Forelimb muscle (tissue), 1 donor: ENCODE measurements at regions not wholly inside any gene's neighbourhood (a gene's known extent, or its start where the extent isn't known, plus 50 kb on each side); places are given as distances from the start of the nearest gene placed in this dataset.
"Not testable (repeated sequence)": the region's sequence is repeated elsewhere in the genome, so short reads cannot be mapped to it uniquely, and the experiment has no call there.

Experiments used
- DNase-seq: peaks from one replicate; pipeline ENCODE4 v3.0.0-alpha.2; 2013; ENCODE audit warnings: low read depth

DNA sequence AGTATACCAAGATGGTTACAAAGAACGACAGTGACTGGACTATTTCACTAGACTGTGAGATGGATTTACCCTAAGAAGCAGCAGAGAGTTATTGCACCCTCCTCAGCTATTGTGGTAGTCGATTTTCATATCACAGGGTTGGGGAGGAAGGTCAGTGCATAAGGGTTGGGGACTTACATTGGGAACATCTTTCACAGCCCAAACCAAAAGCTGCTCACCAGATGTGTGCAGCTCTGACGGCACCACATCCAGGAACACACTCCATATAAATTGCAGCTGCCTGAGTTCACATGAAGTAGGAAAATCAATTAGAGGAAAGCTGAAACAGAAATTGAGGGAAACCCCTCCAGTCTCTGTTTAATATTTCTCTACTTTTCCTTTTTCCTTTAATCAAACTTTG, 470.5 kb upstream of the NRSN1 start:
- peak; percentile 25 for DNase-seq

DNA sequence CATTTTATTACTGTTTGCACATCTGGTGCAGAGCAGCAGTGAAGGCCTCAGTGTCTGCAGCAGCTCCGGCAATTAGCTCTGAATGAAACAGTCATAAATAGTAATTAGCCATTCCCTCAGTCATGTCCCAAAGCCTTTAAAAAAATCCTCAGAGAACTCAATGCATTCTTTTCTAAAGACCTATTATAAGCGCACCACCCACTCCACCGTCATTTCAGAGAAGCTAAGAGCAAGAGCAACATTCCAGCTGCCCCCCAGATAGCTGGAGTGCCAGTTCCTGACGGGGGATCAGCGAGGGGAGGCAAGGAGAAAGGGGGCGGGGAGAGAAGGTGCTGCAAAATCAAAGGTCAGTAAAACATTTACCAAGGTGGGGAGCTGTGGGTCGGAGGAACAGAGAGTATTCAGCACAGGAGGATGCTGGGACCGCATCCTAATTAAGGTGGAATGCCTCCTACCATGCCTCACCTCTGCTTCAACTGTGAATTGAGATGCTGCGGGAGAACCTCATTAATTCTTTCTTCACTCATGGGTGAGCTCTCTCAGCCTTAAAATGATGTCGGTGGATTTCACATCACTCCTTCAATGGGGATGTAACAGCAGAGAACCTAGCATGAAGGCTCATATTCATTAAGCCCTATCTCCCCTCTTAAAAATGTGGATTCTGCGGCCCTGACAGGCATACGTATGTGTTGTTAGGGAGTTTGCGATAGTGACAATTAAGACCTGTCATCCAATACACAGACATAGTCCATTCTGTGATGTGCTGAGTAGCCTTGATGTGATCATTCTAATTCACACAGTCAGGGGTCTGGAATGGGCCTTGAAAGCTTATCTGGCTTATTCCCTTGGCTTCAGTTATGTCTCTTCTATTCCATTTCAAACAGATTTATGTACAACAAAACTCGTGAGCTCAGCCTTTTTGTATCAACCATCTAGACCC, 469.5 kb upstream of the NRSN1 start:
- DNase-seq: no peak

DNA sequence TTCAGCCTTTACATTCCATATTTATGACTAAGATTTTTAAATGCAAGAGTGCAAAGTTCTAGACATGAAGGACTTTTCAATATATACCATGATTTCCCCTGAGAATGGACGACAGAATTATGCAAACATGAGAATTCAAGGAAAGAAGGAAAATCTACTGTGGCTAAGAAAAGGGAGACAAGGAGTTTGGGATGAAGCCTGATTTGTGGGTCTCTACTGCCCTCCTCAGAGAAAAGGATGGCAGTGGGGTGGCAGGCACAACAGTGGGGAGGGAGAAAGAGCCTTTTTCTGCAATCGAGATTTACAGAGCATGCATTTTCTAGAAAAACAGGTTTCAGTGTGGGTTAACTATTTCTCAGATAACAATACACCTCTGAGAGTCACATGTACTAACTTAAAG, 466.9 kb upstream of the NRSN1 start:
- DNase-seq: peak; percentile 13

DNA sequence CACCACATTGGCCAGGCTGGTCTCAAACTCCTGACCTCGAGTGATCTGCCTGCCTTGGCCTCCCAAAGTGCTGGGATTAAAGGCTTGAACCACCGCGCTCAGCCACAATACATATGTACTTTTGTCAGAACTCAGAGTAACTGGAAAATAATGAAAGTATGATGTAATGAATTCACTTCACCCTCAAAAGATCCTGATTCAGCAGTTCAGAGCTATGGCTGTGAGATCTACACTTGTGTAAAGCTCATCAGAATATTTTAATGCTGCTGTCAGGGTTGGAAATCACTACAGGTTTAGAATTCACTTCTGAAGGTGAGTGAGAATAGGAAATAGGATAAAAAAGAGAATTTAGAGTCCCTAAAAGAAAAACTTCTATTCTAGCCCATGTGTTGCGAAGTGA, 464.5 kb upstream of the NRSN1 start:
- DNase-seq: no peak

DNA sequence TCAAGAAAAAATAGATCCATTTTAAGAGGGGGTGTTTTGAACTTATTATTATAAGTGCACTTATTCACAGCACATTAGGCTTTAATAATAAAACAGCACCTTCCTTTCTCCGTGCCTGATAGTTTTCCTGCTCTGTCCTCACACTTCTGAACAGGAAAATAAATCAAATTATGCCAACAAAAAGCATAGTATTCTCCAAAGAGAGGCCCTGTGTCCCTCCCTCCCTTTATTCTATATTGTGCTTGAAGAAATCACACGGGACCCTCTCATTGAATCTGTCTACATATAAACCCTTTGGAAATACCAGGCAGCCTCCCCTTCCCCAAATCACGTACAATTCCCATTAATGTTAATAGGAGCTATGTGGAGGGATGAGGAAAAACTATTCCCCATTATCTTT, 462.9 kb upstream of the NRSN1 start:
- DNase-seq: no peak

DNA sequence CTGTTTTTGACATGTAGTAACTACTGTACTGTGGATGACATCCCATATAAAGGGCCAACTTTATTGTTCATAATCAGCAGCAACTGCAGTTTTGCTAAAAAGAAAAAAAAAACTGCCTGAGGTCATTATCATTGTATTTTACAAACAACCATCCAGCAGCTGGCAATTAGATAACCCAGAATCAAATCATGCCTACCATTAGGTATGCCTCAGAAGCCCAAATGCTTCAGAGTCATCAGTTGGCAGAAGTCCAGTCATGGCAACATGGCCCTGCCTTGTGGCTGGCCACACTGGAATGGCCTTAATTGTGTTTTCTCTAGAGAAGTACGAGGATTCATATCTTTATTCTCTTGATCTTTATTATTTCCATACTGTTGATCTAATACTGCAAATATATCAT, 462.4 kb upstream of the NRSN1 start:
- DNase-seq: no peak

DNA sequence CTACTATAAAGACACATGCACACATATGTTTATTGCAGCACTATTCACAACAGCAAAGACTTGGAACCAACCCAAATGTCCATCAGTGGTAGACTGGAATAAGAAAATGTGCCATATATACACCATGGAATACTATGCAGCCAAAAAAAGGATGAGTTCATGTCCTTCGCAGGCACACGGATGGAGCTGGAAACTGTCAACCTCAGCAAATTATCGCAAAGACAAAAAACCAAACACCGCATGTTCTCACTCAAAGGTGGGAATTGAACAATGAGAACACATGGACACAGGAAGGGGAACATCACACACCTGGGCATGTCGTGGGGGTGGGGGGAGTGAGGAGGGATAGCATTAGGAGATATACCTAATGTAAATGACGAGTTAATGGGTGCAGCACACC, 460.1 kb upstream of the NRSN1 start:
- not testable (repeated sequence) for DNase-seq

DNA sequence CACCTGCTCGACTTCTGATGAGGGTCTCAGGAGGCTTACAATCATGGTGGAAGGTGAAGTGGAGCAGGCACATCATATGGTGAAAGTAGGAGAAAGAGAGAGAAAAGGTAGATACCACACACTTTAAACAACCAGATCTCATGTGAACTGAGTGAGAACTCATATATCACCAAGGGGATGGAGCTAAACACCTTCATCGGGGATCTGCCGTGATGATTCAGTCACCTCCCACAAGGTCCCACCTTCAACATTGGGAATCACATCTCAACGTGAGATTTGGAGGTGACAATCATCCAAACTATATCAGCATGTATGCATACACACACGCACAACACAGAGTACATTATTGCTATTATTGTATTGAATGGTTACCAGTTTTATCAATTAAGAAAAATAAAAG, 453.3 kb upstream of the NRSN1 start:
- DNase-seq: no peak

DNA sequence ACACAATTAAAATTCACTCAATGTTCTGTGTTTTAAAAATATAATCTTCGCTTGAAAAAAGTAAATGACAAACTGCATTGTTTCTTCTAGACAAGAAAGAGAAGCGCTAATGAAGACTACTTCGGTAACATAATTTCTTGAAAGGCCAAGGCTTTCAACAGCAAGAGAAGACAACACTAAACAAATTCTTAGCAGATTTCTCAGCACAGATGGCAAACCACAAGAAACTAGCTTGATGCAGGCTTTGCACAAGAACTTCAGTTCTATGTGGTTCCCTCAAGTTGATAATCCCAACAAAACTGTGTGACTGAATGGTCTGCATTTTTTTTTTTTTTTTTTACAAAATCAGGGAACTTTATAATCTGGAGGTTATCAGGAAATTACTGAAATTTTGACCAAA, 447.4 kb upstream of the NRSN1 start:
- DNase-seq: no peak

DNA sequence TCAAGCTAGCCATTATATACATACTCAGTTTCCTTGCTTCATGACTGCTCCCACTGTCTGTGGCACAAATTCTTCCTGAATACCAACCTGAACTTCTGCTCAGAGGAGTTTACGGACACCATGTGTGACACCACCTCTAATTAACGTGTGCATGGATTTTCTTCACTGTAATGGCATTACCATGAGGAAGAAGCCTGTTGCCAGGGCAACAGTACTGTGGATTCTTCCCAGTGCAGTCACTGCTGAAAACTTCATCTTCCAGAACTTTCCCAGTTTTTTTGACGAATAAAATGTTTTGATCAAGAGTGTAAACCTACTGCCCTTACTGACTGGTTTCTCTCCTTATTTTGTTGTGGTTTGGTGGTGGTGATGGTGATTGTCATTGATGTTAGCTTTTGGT, 444.3 kb upstream of the NRSN1 start:
- no peak for DNase-seq

DNA sequence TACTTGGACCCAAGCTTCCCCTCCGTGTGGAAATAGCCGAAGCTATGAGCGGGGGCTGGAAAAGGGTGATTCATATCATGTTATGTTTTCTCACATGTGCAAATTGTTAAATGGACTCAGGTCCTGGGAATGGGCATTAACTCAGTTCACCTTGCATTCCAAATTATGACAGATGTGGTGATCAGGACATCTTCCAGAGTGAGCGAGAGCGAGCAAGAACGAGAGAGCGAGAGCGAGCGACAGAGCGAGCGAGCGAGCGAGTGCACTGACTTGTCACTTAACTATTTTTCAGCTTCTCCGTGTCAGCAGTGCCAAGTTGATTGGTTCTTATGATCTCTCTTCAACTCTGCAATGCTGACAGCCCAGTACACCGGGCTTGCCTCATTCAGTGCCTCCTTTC, 437.4 kb upstream of the NRSN1 start:
- DNase-seq: no peak

DNA sequence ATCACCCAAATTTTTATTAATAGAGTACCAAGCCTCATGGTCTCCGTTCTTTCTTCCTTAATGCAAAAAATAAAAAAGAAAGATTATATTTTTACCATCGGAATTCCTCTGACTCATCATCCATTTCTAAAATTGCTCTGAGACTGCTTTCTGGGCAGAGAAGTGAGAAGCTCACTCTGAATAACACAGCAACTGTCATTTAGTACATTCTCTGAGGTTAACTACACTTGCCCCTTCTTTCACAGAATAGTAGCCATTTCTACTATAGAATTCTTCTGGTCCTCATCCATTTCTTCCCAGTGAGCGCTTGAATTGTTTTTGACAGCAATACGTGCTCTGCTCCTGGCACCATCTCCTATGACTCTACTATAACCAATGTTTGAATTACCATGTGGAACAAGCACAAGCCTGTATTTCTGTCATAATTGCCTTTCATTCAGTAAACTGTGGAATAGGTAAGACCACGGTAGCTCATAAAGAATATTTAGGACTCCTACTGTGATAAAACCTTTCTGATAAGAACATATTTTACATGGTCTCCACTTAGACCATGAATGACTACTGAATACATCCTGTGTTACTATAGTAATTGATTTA, 435.5 kb upstream of the NRSN1 start:
- DNase-seq: no peak

DNA sequence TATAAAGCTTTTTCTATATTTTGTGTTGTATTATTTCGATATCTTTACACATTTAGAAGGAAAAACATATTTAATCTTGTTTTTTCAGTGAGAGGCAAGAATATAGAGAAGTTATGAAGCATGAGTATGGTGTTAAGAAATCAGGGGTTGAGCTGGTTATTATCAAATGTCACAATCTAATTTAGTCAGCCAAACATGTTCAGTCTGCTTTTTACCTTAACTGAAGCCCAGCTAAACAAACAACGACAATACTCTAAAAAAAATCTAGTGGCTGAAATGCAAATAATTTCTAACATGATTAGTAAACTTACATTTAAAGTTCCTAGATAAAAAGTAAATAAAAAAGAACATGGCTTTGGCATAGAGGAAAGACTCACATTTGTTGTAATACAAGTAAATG, 433.8 kb upstream of the NRSN1 start:
- DNase-seq: no peak

DNA sequence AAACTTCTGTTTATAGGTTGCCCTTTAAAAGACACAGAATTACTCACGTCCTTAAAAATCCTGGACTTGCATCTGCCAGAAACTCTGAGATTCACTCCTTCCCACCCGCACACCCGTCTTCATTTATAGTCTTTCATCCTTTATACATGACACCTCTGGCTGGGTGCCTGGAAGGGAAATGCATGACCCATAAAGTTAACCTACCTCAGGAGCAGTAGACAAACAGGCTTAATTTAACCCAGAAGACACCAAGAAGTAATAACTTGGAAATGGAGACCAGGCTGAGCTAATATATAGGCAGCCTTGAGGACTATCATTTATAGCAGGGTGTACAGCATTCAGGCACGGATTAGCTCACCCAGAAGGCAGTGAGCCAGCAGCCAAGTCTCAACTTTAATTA, 429.0 kb upstream of the NRSN1 start:
- DNase-seq: no peak

DNA sequence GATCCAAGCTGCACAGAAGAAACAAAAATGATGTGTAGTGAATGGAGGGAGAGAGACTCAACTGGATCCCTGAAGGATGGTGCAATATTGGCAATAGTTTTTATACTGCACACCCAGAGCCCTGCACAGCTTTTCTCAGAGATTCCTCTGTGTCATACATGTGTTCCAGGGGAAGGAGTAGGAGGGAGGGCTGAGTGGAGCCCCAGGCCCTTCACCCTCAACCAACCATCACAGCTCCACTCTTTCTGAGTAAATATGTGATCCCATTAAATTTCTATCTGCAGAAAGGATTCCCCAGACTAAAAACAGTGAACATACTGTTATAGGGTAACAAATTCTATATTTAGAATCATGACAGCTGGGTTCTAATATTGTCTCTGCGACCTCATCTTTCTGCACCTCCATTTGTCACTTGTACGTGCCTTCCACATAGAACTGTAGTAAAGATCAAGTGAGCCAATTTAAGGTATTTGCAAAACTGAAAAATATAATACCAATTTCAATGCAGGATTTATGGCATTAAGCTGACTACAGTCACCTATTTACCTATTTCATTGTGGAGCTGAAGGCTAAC, 421.4 kb upstream of the NRSN1 start:
- DNase-seq: no peak

DNA sequence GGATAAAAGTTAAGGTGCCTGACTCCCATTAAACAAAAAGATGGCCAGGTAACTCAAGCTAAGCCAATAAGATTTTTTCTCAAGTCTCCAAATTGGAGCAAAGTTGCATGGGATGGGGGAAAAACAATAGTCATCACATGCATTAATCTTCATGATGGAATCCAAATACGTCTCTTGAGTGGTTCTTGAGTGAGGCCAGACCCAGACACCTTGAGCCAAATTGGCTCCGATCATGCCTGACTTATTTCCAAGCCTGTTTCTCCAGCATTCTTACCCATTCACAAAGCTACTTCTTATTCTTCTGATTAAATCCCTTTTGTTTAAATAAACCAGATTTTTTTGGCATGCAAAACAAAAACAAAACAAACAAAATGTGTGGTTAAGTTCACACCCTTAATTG, 420.3 kb upstream of the NRSN1 start:
- DNase-seq: no peak

DNA sequence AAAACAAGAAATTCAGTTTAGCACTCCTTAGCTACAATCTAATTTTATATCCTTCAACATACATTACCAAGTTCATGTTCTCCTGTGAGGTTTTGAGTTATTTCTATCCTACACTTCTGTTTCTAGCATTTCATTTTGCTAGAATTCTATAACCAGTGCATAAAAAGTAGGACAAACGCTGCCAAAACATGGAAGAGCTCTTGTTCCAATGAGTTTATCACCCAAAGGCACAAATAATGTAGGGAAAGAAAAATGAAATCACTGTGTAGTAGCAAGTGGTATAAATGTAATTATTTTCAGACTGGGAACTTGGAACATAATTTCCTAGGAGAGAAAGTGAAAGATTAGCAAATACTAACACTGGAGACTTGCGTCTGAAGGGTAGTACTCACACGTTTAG, 413.3 kb upstream of the NRSN1 start:
- no peak for DNase-seq

DNA sequence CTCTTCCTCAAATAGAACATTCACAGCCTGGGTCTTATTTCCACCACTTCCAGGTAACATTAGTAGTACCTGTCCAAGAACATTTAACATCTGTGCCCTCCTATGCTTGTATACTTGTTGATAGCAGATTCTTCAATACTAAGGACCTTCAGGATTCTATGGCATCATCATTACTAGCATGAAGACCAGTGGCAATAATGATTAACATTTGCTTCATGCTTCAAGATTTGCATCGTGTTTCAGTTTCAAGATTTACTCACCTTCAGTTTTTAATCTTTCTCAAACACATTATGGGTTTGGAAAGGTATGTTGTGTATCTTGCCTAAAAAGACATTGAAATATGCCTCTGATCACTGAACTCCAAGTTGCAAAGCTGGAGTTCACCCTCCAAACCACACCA, 412.8 kb upstream of the NRSN1 start:
- no peak for DNase-seq

DNA sequence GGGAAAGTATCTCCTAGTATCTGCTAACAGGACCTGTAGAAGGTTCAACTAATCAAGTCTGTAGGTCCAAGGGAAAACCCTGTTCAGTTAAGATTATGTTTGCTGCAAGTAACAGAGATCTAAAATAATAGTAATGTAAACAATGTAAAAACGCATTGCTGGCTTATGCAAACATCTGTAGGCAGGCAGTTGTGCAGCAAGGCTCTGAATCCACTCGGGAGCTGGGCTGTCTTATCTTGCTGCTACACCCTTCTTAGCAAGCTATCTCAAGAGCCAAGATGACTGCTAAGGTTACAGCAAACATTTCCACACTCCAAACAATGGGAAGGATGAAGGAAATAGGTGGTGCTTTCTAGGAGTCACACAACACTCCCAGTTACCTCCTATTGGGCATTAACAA, 397.3 kb upstream of the NRSN1 start:
- no peak for DNase-seq

DNA sequence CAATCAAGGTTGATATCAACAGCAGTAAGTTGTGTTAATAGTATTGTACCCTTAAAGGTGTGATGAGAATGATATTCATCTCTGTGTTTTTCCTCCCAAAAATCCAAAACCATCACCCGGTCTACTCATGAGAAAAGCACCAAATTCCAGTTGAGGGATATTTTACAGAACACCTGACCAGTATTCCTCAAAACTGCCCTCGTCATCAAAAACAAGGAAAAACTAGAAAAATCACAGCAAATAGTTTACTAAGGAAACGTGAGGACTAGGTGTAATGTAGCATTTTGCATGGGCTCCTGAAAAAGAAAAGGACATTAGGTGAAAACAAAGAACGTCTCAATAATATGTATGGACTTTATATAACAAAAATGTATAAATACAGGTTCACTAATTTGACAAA, 394.4 kb upstream of the NRSN1 start:
- DNase-seq: no peak

DNA sequence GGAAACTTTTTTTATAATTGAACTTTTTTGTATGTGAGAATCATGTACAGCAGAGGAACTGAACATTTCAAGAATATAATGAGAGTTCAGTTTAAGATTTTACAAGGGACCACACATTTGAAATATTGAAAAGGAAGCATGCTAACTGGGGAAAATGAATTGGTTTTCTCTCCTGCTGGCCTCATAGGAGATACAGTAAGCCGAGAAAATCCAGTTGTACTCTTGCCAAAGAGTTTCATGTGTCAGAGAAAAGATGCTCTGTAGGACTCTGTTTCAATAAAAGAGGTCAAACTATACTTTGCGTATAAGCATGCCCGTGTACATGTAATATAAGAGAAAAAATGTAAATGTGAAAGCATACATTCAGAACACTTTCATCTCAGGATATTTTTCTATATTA, 393.5 kb upstream of the NRSN1 start:
- DNase-seq: no peak

DNA sequence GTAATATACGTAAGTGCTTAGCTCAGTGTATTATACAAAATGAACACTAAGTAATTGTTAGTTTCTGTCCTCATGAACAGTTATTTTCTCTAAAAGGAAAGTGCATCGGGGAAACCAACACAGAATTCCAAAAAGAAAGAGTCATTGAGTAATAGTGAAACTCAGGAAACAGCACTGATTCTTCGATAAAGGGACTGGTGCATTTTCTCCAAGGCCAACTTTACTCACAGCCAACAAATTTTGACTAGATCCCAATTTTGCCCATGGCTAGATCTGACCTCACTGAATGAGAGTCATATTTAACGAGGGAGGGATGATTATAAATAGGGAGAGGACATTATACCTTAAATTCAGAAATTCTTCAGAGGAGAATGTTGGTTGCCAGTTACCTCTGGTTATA, 390.9 kb upstream of the NRSN1 start:
- DNase-seq: no peak

DNA sequence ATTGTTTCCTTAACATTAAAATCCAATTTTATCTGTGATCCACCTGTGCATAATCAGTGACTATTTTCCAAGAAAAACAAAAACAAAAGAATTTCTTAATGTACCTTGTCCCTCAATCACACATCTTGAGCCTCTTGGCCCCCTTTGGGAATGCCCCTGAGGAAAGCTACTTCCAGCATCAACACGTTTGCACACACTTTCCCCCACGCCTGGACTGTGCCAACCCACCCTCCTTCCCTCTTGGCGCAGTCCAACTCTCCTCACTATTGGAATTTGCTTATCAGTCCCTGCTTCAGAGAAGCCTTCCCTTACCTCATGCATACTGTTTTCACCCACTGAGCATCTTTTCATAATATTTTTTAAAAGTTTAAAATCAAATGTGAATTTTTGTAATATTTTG, 389.4 kb upstream of the NRSN1 start:
- DNase-seq: no peak
